ENCODE measurements at regions not wholly inside any gene's neighbourhood (a gene's known extent, or its start where the extent isn't known, plus 50 kb on each side); places are given as distances from the start of the nearest gene placed in this dataset.

DNA sequence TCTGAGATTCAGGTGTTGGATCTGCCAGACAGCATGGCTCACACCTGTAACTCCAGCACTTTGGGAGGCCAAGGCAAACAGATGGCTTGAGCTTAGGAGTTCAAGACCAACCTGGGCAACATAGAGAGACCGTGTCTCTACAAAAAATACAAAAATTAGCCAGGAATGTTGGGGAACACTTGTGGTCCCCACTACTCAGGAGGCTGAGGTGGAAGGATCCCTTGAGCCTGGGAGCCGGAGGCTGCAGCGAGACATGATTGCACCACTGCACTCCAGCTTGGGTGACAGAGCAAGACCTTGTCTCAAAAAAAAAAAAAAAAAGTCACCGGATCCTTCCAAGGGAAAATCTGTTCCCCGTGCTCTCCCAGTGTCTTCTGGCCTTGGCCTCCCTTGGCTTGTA lies 109.2 kb downstream of the IRS2 start:
- TF ChIP-seq CTCF (conservative IDR thresholded peaks at IDR 0.05 in 1 of 2, IDR thresholded peaks at IDR 0.05 in 1 of 2; ENCODE audit: extremely low read depth in 1 of 2, insufficient read depth in 1 of 2, low read depth in 1 of 2, low read length in 2 of 2) = no peak
- TF ChIP-seq EZH2 (IDR thresholded peaks at IDR 0.05; ENCODE audit: borderline replicate concordance, low read length) = no peak

Measured in mammary epithelial cell (primary cell).